PC-9 (cell line): ENCODE measurements at regions not wholly inside any gene's neighbourhood (a gene's known extent, or its start where the extent isn't known, plus 50 kb on each side); places are given as distances from the start of the nearest gene placed in this dataset.

Source experiments
- BruUV-seq: library from RNA; stranded (reverse); fragments of 400-500 nt; replicated peaks from 2 replicates; lab custom pipeline; 2021; lab: Mats Ljungman, UMichigan
- CTCF ChIA-PET: fragments of 300-600 bp; sonication (Branson Sonifier 250); formaldehyde crosslinking; loops from one replicate; lab custom pipeline; 2022; ENCODE audit warnings: antibody characterized with exemption; lab: Charles Lee
- POLR2A ChIA-PET: fragments of 300-600 bp; sonication (Branson Sonifier 250); formaldehyde crosslinking; loops from one replicate; lab custom pipeline; 2022; ENCODE audit warnings: antibody characterized with exemption; ENCODE audit not compliant: unreplicated experiment; lab: Charles Lee
- DNase-seq, 2 experiments: peaks; one replicate each; pipeline versions ENCODE4 v3.0.0 to v3.0.0-alpha.2; 2015 to 2022; ENCODE audit warnings: mixed read lengths in 1 of 2
- H2AFZ ChIP-seq: fragments of 200-600 bp; sonication (generic); 2 replicates; pipeline ENCODE4 v1.8.1; 2017; ENCODE audit warnings: antibody characterized with exemption
- H3F3A ChIP-seq: fragments of 200-600 bp; sonication (generic); 2 replicates; pipeline ENCODE4 v1.8.1; 2017; ENCODE audit warnings: antibody characterized with exemption, mild to moderate bottlenecking, low read depth; ENCODE audit not compliant: insufficient read depth
- H3K27ac ChIP-seq: fragments of 200-600 bp; sonication (generic); 2 replicates; pipeline ENCODE4 v1.6.1; 2016; ENCODE audit warnings: mixed run types
- H3K27me3 ChIP-seq: fragments of 200-600 bp; sonication (generic); 2 replicates; pipeline ENCODE4 v1.6.1; 2016; ENCODE audit warnings: low read depth, mixed run types; ENCODE audit not compliant: insufficient read depth
- H3K36me3 ChIP-seq: fragments of 200-600 bp; sonication (generic); 2 replicates; pipeline ENCODE4 v1.6.1; 2016; ENCODE audit warnings: low read depth, mixed run types
- H3K4me1 ChIP-seq: fragments of 200-600 bp; sonication (generic); replicated peaks from 2 replicates; pipeline ENCODE4 v1.6.1; 2016; ENCODE audit warnings: mixed run types; ENCODE audit not compliant: insufficient read depth
- H3K4me2 ChIP-seq: fragments of 200-600 bp; sonication (generic); 2 replicates; pipeline ENCODE4 v1.6.1; 2017; ENCODE audit warnings: mixed run types
- H3K4me3 ChIP-seq: fragments of 200-600 bp; sonication (generic); 2 replicates; pipeline ENCODE4 v1.6.1; 2016; ENCODE audit warnings: mixed run types
- H3K79me2 ChIP-seq: fragments of 200-600 bp; sonication (generic); 2 replicates; pipeline ENCODE4 v1.6.1; 2017; ENCODE audit warnings: low read depth, mixed run types
- H3K9me2 ChIP-seq: fragments of 200-600 bp; sonication (generic); 2 replicates; pipeline ENCODE4 v1.8.1; 2017; ENCODE audit warnings: mild to moderate bottlenecking; ENCODE audit not compliant: insufficient read depth
- H3K9me3 ChIP-seq: fragments of 200-600 bp; sonication (generic); 2 replicates; pipeline ENCODE4 v1.8.1; 2016; ENCODE audit warnings: low read depth; ENCODE audit not compliant: insufficient read depth
- H4K20me1 ChIP-seq: fragments of 200-600 bp; sonication (generic); 2 replicates; pipeline ENCODE4 v1.8.1; 2017; ENCODE audit not compliant: insufficient read depth
- CTCF ChIP-seq: fragments of 200-600 bp; sonication (generic); conservative IDR thresholded peaks from 2 replicates; pipeline ENCODE4 v1.6.1; 2017; ENCODE audit warnings: mixed run types, antibody characterized with exemption, mild to moderate bottlenecking, moderate library complexity
- EZH2 ChIP-seq: fragments of 200-600 bp; sonication (generic); IDR thresholded peaks from 2 replicates; pipeline ENCODE4 v1.8.0; 2017; ENCODE audit warnings: antibody characterized with exemption, low read depth
- intact Hi-C: fragments of 100-400 bp; cut with micrococcal nuclease; formaldehyde crosslinking; loops from one replicate; pipeline ENCODE4 v1.10.0; 2022; ENCODE audit not compliant: unreplicated experiment

- Histone ChIP-seq H2AFZ (no peak overlapping the region), H3K4me3 (no peak overlapping the region), H3K9me2 (0 out of 2 replicates have a peak, but pooled peaks cover 10% of the 10 kb centered on the region), H4K20me1 (no peaks in the 10 kb centered on the region), H3F3A (no peaks in the 10 kb centered on the region), H3K27me3 (no peaks in the 10 kb centered on the region), H3K27ac (no peak overlapping the region), H3K36me3 (no peaks in the 10 kb centered on the region), H3K4me1 (no peaks in the 10 kb centered on the region), H3K9me3 (no peaks in the 10 kb centered on the region), H3K79me2 (no peaks in the 10 kb centered on the region), H3K4me2 (no peak overlapping the region)
- intact Hi-C loops = no loop called here
- TF ChIP-seq EZH2 = no peak
- TF ChIP-seq CTCF = no peak
- POLR2A ChIA-PET = no interaction called here
- no TSS peak for BruUV-seq
- CTCF ChIA-PET = no interaction called here
- DNase-seq = no peak
Measured at GRCh38 chr2:142581491-142581890, 296.0 kb upstream of the KYNU start.

DNA sequence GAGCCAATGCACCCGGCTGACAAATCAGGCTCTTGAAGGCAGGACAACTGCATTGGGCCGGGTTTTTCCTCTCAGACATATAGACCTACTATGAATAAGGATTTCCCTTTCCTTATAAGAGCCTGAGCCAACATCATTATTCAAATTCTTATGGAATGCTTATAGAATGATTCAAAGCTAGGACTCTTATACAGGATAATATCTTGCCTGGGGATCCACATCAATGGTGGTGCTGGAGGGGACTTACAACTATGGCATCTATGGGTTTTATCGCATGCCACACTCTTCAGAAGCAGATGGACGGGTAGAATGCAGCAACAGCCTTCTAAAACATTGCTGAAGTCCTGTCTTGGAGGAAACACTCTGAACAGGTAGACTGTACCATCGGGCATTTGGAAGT lies 296.8 kb upstream of the KYNU start:
- BruUV-seq = no TSS peak

DNA sequence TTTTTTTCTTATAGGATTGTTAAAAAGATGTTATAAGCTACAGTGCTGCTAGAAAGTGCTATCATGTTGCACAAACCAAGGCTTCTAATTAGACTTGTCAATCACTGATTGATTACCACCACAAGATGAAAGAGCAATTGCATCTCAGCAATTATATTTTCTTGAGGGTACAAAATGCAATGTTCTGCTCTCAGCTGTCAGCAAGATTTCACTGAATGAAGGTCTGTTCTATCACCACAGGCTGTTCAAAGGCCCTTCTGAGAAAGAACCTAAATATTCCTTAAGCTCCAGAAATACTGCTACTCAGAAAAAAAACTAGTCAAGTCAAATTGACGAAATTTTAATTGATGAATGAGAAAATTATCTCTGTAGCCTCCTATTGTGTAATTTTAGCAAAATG lies 301.9 kb upstream of the KYNU start:
- ChIA-PET POLR2A (no interaction called here), CTCF (no interaction called here)
- H3K4me1 ChIP-seq = no peaks in the 10 kb centered on the region
- no TSS peak for BruUV-seq
- no peaks in the 10 kb centered on the region for H3F3A ChIP-seq
- H3K36me3 ChIP-seq = no peaks in the 10 kb centered on the region
- H3K79me2 ChIP-seq = no peaks in the 10 kb centered on the region
- no peak for DNase-seq
- TF ChIP-seq CTCF (no peak), EZH2 (no peak)
- H3K4me2 ChIP-seq = no peak overlapping the region
- H3K4me3 ChIP-seq = no peak overlapping the region
- no peaks in the 10 kb centered on the region for H3K9me2 ChIP-seq
- intact Hi-C loops = no loop called here
- no peaks in the 10 kb centered on the region for H3K27me3 ChIP-seq
- no peak overlapping the region for H3K27ac ChIP-seq
- H4K20me1 ChIP-seq = no peaks in the 10 kb centered on the region
- H2AFZ ChIP-seq = no peak overlapping the region
- H3K9me3 ChIP-seq = no peaks in the 10 kb centered on the region

More for the DNA sequence above, 296.8 kb upstream of the KYNU start:
- Histone ChIP-seq H3K27ac (no peak overlapping the region), H3K4me1 (no peaks in the 10 kb centered on the region), H4K20me1 (no peaks in the 10 kb centered on the region), H3K9me3 (no peaks in the 10 kb centered on the region), H2AFZ (no peak overlapping the region), H3K4me2 (no peak overlapping the region), H3K36me3 (no peaks in the 10 kb centered on the region), H3K79me2 (no peaks in the 10 kb centered on the region), H3K4me3 (no peak overlapping the region), H3K9me2 (0 out of 2 replicates have a peak, but pooled peaks cover 10% of the 10 kb centered on the region), H3K27me3 (no peaks in the 10 kb centered on the region), H3F3A (no peaks in the 10 kb centered on the region)
- ChIA-PET POLR2A (no interaction called here), CTCF (no interaction called here)
- intact Hi-C loops = no loop called here
- DNase-seq = no peak
- TF ChIP-seq CTCF (no peak), EZH2 (no peak)
